ENCODE measurements at regions not wholly inside any gene's neighbourhood (a gene's known extent, or its start where the extent isn't known, plus 50 kb on each side); places are given as distances from the start of the nearest gene placed in this dataset.
"Not testable (repeated sequence)": the region's sequence is repeated elsewhere in the genome, so short reads cannot be mapped to it uniquely, and the experiment has no call there.

DNA sequence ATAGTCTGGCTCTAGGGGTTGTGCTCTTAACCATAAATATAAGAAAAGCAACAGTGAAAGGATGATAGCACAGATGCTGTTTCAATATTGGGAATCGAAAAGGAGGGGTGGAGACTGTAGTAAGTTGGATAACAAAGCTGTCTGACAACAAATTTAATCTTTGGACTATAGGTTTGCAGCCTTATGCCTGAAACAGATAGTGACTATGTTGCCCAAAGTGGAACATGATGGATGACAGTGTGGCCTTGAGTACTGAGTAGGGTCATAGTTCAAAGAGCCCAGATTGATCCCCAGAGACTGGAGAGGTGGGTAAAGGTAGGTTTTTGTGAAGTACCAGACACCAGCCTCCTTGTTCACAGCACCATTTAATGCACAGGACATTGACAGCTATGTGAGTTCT is 144.0 kb upstream of the PALMD start:
- no peak for DNase-seq (ENCODE audit: low read depth, low spot score)

- no peak for DNase-seq (ENCODE audit: low read depth, low spot score)
These were observed 143.5 kb upstream of the PALMD start for GRCh38 chr1:99502400-99502799.

- DNase-seq (ENCODE audit: low read depth, low spot score): no peak
These were observed 142.6 kb upstream of the PALMD start for GRCh38 chr1:99503276-99503747.

GRCh38 chr1:99504287-99504686 is 141.6 kb upstream of the PALMD start:
- no peak for DNase-seq (ENCODE audit: low read depth, low spot score)

DNA sequence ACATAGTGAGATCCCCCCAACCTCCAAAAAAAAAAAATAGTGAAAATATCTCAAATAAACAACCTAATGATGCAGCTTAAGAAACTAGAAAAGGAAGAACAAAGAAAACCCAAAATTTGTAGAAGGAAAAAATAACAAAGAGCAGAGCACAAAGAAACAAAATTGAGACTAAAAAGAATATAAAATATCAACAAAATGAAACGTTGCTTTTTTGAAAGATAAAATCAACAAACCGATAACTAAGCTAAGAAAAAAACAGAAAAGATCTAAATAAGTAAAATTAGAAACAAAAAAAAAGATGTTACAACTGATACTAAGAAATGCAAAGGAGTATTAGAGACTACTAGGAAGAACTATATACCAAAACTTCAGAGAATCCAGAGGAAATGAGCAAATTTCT is 139.3 kb upstream of the PALMD start:
- DNase-seq (ENCODE audit: low read depth, low spot score): no peak

- DNase-seq (ENCODE audit: low read depth, low spot score): not testable (repeated sequence)
These were observed 138.5 kb upstream of the PALMD start for GRCh38 chr1:99507446-99507845.

DNA sequence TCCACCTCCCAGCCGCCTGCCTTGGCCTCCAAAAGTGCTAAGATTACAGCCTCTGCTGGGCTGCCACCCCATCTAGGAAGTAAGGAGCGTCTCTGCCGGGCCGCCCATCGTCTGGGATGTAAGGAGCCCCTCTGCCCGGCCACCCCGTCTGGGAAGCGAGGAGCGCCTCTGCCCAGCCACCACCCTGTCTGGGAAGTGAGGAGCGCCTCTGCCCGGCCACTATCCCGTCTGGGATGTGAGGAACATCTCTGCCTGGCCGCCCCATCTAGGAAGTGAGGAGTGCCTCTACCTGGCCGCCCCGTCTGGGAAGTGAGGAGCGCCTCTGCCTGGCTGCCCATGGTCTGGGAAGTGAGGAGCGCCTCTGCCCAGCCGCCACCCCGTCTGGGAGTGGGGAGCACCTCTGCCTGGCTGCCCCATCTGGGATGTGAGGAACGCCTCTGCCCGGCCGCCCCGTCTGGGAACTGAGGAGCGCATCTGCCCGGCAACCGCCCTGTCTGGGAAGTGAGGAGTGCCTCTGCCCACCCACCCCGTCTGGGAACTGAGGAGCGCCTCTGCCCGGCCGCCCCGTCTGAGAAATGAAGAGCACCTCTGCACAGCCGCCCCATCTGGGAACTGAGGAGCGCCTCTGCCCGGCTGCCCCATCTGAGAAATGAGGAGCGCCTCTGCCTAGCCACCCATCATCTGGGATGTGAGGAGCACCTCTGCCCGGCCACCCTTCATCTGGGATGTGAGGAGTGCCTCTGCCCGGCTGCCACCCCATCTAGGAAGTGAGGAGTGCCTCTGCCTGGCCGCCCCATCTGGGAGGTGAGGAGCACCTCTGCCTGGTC is 137.8 kb upstream of the PALMD start:
- no peak for DNase-seq (ENCODE audit: low read depth, low spot score)

- DNase-seq (ENCODE audit: low read depth, low spot score): not testable (repeated sequence)
These were observed 137.0 kb upstream of the PALMD start for GRCh38 chr1:99508733-99509445.

- not testable (repeated sequence) for DNase-seq (ENCODE audit: low read depth, low spot score)
These were observed 130.9 kb upstream of the PALMD start for GRCh38 chr1:99514823-99515552.

DNA sequence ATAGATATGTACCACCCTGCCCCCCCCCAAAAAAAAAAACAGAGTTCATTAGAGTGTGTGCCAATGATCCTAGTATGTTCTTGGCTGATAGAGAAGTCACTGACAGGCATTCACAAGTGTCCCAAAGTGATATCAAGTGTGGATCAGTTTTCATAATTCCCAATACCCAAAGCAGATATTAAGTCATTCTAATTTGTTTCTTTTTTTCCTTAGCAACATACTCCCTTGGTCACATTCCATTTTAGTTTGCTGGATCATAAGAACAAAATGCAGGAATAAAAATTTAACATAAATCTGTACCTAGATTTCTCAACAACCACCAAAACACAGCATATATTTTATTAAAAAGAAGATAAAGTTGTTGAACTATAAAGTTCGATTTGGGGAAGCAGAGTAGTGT is 129.8 kb upstream of the PALMD start:
- DNase-seq (ENCODE audit: low read depth, low spot score): no peak

DNA sequence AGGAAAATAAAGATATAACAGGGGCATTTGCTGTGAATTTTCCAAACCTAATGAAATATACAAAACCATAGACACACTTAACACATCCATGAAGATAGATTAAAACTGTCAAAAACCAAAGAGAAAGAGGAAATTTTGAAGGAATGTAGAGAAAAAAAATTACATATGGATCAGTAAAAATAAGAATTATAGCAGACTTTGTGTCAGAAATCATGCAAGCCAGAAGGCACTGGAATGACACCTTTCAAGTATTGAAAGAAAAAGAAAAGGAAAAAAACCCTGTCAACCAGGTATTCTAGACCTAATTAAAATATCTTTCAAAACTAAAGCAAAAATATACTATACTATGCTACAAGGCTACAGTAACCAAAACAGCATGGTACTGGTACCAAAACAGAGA is 125.8 kb upstream of the PALMD start:
- no peak for DNase-seq (ENCODE audit: low read depth, low spot score)

- no peak for DNase-seq (ENCODE audit: low read depth, low spot score)
These were observed 120.6 kb upstream of the PALMD start for GRCh38 chr1:99525331-99525730.

GRCh38 chr1:99527078-99527477 is 118.8 kb upstream of the PALMD start:
- no peak for DNase-seq (ENCODE audit: low read depth, low spot score)

DNA sequence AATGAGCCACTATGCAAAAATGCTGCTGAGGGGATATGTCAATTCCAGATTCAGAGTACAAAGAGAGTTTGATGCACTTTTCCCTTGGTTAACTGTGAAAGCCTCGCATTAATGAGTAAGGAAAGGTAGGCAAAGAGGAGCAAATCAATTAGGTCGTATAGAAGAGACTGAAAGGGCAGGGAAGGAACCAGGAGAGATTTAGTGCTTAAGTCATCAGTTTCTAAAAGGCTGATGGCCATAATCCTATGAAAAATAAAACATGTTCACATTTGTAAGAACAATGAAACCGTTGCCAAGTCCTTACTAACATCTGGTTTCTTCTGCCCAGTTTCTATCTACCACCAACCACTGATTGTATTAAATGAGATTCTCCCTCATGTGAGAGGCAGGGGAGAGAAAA is 118.4 kb upstream of the PALMD start:
- no peak for DNase-seq (ENCODE audit: low read depth, low spot score)

DNA sequence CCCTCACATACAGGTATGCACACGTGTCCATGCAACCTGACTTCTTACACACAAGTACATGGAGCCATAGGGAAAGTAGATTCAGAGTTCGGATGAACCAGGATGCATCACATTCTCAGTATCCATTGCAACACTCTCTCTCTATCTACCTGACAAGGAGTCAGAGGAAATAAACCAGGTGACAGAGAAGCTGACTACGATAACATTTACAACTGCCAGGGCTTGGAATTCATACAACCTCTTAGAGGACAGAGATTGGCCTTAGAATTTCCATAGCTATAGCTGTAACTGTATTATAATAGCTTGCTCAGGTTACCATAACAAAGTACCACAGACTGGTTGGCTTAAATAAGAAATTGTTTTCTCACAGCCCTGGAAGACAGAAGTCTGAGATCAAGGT is 116.9 kb upstream of the PALMD start:
- DNase-seq (ENCODE audit: low read depth, low spot score): no peak

GRCh38 chr1:99531578-99532275 is 114.2 kb upstream of the PALMD start:
- no peak for DNase-seq (ENCODE audit: low read depth, low spot score)

GRCh38 chr1:99532276-99532580 is 113.7 kb upstream of the PALMD start:
- DNase-seq (ENCODE audit: low read depth, low spot score): no peak

- no peak for DNase-seq (ENCODE audit: low read depth, low spot score)
These were observed 111.8 kb upstream of the PALMD start for GRCh38 chr1:99533909-99534637.

DNA sequence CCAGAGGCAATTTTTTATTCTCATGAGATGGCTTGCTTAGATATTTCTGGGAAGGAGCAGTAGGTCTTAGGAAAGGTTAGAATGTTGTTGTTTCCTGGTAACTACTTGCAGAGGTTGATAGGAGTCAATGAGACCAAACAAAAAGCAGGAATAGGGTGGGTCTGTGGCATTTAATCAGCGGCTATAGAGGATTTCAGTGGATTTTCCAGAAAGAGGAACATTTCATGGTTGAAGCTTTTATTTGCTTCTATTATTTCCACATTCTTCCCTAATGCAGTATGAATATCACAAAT is 111.3 kb upstream of the PALMD start:
- no peak for DNase-seq (ENCODE audit: low read depth, low spot score)

DNA sequence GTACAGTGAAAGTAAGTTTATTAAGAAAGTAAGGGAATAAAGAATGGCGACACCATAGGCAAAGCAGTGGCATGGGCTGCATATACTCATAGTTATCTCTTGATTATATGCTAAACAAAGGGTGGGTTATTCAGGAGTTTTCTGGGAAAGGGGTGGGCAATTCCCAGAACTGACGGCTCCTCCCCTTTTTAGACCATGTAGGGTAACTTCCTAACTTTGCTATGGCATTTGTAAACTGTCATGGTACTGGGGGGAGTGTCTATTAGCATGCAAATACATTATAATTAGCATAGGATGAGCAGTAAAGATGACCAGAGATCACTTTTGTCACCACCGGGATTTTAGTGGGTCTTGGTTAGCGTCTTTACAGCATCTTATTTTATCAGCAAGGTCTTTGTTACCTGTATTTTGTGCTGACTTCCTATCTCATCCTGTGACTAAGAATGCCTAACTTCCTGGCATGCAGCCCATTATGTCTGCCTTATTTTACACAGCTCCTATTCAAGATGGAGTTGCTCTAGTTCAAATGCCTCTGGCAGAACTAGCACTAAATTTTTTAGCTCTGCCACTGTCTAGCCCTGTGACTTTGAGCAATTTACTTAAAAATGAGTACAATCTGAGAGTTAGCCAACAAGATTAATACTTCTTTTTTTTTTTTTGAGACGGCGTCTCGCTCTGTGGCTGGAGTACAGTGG is 110.3 kb upstream of the PALMD start:
- DNase-seq (ENCODE audit: low read depth, low spot score): no peak
